GM19372 (cell line): ENCODE measurements at regions not wholly inside any gene's neighbourhood (a gene's known extent, or its start where the extent isn't known, plus 50 kb on each side); places are given as distances from the start of the nearest gene placed in this dataset.

ENCODE experiments used
- ATAC-seq: cut with Tn5 transposase; IDR thresholded peaks from one replicate; pipeline ENCODE4 v1.9.1; 2021; ENCODE audit warnings: mild to moderate bottlenecking, low read depth, moderate library complexity; ENCODE audit not compliant: unreplicated experiment

GRCh38 chr15:70493787-70494516 lies 269.4 kb downstream of the UACA start:
- no peak for ATAC-seq

- no peak for ATAC-seq
Measured at GRCh38 chr15:70493376-70493775, 270.0 kb downstream of the UACA start.

GRCh38 chr15:70492240-70493177 lies 270.8 kb downstream of the UACA start:
- peak; percentile 42 for ATAC-seq

- ATAC-seq = no peak
Measured at GRCh38 chr15:70491641-70492040, 271.7 kb downstream of the UACA start.

GRCh38 chr15:70491201-70491621 lies 272.1 kb downstream of the UACA start:
- ATAC-seq = no peak

GRCh38 chr15:70490838-70491155 lies 272.6 kb downstream of the UACA start:
- no peak for ATAC-seq

GRCh38 chr15:70490148-70490837 lies 273.1 kb downstream of the UACA start:
- ATAC-seq = no peak

GRCh38 chr15:70488941-70489848 lies 274.2 kb downstream of the UACA start:
- ATAC-seq = no peak

- no peak for ATAC-seq
Measured at GRCh38 chr15:70488002-70488605, 275.3 kb downstream of the UACA start.

GRCh38 chr15:70487387-70487740 lies 276.0 kb downstream of the UACA start:
- ATAC-seq = no peak

- peak; percentile 55 for ATAC-seq
Measured at GRCh38 chr15:70486451-70487386, 276.6 kb downstream of the UACA start.

- no peak for ATAC-seq
Measured at GRCh38 chr15:70486012-70486411, 277.3 kb downstream of the UACA start.

- no peak for ATAC-seq
Measured at GRCh38 chr15:70484993-70485392, 278.4 kb downstream of the UACA start.

GRCh38 chr15:70483513-70483912 lies 279.8 kb downstream of the UACA start:
- ATAC-seq = no peak

GRCh38 chr15:70480196-70480856 lies 283.0 kb downstream of the UACA start:
- no peak for ATAC-seq

GRCh38 chr15:70479785-70480184 lies 283.6 kb downstream of the UACA start:
- no peak for ATAC-seq

GRCh38 chr15:70479056-70479455 lies 284.3 kb downstream of the UACA start:
- ATAC-seq = no peak
